ENCODE measurements at regions not wholly inside any gene's neighbourhood (a gene's known extent, or its start where the extent isn't known, plus 50 kb on each side); places are given as distances from the start of the nearest gene placed in this dataset.

- TF ChIP-seq L3MBTL2 (conservative IDR thresholded peaks at IDR 0.05) (no peak), SP1 (IDR thresholded peaks at IDR 0.05) (no peak), SUZ12 (IDR thresholded peaks at IDR 0.05) (no peak), ZNF384 (IDR thresholded peaks at IDR 0.05) (no peak), TARDBP (IDR thresholded peaks at IDR 0.05) (no peak), PKNOX1 (IDR thresholded peaks at IDR 0.05) (no peak), FOXK2 (IDR thresholded peaks at IDR 0.05) (no peak), ELF4 (IDR thresholded peaks at IDR 0.05) (no peak)
Measured at GRCh38 chr11:112722148-112722547, 239.1 kb upstream of the NCAM1 start.
